ENCODE measurements at regions not wholly inside any gene's neighbourhood (a gene's known extent, or its start where the extent isn't known, plus 50 kb on each side); places are given as distances from the start of the nearest gene placed in this dataset.

DNA sequence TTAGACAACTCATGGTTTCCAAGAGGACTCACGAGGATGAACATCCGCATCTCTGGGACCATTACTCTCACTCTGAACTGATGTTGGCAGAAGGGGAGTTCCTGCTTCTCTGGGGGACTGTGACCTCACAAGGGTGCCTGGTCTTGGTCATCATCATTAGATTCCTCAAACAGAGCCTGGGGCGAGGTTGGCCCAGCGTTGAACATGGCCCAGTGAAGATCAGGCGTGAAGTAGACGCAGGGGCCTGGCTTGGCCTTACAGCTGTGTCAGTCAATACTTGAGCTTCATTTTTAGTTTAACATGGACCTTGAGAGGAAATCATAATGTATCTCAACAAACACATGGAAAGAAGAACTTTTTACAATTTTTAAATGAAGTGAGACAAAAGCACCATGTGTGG lies 617.1 kb downstream of the BRD1 start:
- H3K79me2 ChIP-seq (ENCODE audit: insufficient read depth, low read length): no peaks in the 10 kb centered on the region
- DNase-seq (ENCODE audit: low read depth, low spot score) (no peak), ATAC-seq (no peak)
- no peak overlapping the region for H3K4me2 ChIP-seq (ENCODE audit: low read length)
- H3K9ac ChIP-seq (ENCODE audit: low read length): no peak overlapping the region
- H3K4me3 ChIP-seq (replicated peaks in 1 of 2; ENCODE audit: low read depth in 1 of 2, low read length in 2 of 2): no peak overlapping the region
- peaks cover 20% of the 10 kb centered on the region; the same call in 1 of the 2 replicates for H3K27me3 ChIP-seq (ENCODE audit: insufficient read depth, low read length)
- BruUV-seq (replicated peaks): no TSS peak
- H3K9me2 ChIP-seq (ENCODE audit: insufficient read depth): no peaks in the 10 kb centered on the region
- intact Hi-C loops (cut with micrococcal nuclease): no loop called here
- no peak for TF ChIP-seq CBX3 (IDR thresholded peaks at IDR 0.05; ENCODE audit: low read depth)
- TF ChIP-seq YY1 (IDR thresholded peaks at IDR 0.05; ENCODE audit: extremely low read depth, insufficient replicate concordance, low read depth, low read length): no peak
- TF ChIP-seq EZH2phosphoT487 (IDR thresholded peaks at IDR 0.05; ENCODE audit: borderline replicate concordance): no peak
- no peak for TF ChIP-seq JUND (IDR thresholded peaks at IDR 0.05)
- no peak for TF ChIP-seq FOSL1 (IDR thresholded peaks at IDR 0.05; ENCODE audit: low read depth)
- TF ChIP-seq, protein P1, sequence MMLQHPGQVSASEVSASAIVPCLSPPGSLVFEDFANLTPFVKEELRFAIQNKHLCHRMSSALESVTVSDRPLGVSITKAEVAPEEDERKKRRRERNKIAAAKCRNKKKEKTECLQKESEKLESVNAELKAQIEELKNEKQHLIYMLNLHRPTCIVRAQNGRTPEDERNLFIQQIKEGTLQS (IDR thresholded peaks at IDR 0.05): no peak
- TF ChIP-seq POLR2AphosphoS5 (IDR thresholded peaks at IDR 0.05; ENCODE audit: low read depth, low read length): no peak
- no peak for TF ChIP-seq SP1 (IDR thresholded peaks at IDR 0.05; ENCODE audit: low read depth)
- no peak for TF ChIP-seq ZFX (IDR thresholded peaks at IDR 0.05)
- TF ChIP-seq, protein P2, sequence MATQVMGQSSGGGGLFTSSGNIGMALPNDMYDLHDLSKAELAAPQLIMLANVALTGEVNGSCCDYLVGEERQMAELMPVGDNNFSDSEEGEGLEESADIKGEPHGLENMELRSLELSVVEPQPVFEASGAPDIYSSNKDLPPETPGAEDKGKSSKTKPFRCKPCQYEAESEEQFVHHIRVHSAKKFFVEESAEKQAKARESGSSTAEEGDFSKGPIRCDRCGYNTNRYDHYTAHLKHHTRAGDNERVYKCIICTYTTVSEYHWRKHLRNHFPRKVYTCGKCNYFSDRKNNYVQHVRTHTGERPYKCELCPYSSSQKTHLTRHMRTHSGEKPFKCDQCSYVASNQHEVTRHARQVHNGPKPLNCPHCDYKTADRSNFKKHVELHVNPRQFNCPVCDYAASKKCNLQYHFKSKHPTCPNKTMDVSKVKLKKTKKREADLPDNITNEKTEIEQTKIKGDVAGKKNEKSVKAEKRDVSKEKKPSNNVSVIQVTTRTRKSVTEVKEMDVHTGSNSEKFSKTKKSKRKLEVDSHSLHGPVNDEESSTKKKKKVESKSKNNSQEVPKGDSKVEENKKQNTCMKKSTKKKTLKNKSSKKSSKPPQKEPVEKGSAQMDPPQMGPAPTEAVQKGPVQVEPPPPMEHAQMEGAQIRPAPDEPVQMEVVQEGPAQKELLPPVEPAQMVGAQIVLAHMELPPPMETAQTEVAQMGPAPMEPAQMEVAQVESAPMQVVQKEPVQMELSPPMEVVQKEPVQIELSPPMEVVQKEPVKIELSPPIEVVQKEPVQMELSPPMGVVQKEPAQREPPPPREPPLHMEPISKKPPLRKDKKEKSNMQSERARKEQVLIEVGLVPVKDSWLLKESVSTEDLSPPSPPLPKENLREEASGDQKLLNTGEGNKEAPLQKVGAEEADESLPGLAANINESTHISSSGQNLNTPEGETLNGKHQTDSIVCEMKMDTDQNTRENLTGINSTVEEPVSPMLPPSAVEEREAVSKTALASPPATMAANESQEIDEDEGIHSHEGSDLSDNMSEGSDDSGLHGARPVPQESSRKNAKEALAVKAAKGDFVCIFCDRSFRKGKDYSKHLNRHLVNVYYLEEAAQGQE (IDR thresholded peaks at IDR 0.05; ENCODE audit: low read depth): no peak
- TF ChIP-seq EGR1 (IDR thresholded peaks at IDR 0.05; ENCODE audit: low read depth): no peak
- no peak for TF ChIP-seq ELF1 (IDR thresholded peaks at IDR 0.05; ENCODE audit: borderline replicate concordance, low read depth)
- TF ChIP-seq EZH2 (IDR thresholded peaks at IDR 0.05): no peak
- no peak for TF ChIP-seq POLR2A (IDR thresholded peaks at IDR 0.05; ENCODE audit: borderline replicate concordance, extremely low read depth, insufficient read depth, insufficient read length)
- TF ChIP-seq, protein P3, sequence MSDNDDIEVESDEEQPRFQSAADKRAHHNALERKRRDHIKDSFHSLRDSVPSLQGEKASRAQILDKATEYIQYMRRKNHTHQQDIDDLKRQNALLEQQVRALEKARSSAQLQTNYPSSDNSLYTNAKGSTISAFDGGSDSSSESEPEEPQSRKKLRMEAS (IDR thresholded peaks at IDR 0.05): no peak
- no peak for TF ChIP-seq CEBPB (IDR thresholded peaks at IDR 0.05; ENCODE audit: low read depth)
- TF ChIP-seq, protein P4, sequence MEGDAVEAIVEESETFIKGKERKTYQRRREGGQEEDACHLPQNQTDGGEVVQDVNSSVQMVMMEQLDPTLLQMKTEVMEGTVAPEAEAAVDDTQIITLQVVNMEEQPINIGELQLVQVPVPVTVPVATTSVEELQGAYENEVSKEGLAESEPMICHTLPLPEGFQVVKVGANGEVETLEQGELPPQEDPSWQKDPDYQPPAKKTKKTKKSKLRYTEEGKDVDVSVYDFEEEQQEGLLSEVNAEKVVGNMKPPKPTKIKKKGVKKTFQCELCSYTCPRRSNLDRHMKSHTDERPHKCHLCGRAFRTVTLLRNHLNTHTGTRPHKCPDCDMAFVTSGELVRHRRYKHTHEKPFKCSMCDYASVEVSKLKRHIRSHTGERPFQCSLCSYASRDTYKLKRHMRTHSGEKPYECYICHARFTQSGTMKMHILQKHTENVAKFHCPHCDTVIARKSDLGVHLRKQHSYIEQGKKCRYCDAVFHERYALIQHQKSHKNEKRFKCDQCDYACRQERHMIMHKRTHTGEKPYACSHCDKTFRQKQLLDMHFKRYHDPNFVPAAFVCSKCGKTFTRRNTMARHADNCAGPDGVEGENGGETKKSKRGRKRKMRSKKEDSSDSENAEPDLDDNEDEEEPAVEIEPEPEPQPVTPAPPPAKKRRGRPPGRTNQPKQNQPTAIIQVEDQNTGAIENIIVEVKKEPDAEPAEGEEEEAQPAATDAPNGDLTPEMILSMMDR (IDR thresholded peaks at IDR 0.05 in 2 of 3, conservative IDR thresholded peaks at IDR 0.05 in 1 of 3; ENCODE audit: borderline replicate concordance in 1 of 3, insufficient read depth in 1 of 3, low read depth in 2 of 3, low read length in 2 of 3): no peak
- TF ChIP-seq SRF (IDR thresholded peaks at IDR 0.05; ENCODE audit: low read depth): no peak
- TF ChIP-seq, protein P5, sequence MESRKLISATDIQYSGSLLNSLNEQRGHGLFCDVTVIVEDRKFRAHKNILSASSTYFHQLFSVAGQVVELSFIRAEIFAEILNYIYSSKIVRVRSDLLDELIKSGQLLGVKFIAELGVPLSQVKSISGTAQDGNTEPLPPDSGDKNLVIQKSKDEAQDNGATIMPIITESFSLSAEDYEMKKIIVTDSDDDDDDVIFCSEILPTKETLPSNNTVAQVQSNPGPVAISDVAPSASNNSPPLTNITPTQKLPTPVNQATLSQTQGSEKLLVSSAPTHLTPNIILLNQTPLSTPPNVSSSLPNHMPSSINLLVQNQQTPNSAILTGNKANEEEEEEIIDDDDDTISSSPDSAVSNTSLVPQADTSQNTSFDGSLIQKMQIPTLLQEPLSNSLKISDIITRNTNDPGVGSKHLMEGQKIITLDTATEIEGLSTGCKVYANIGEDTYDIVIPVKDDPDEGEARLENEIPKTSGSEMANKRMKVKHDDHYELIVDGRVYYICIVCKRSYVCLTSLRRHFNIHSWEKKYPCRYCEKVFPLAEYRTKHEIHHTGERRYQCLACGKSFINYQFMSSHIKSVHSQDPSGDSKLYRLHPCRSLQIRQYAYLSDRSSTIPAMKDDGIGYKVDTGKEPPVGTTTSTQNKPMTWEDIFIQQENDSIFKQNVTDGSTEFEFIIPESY (IDR thresholded peaks at IDR 0.05; ENCODE audit: extremely low read depth, insufficient replicate concordance, low read length): no peak
- TF ChIP-seq ZNF274 (IDR thresholded peaks at IDR 0.05; ENCODE audit: low read depth, low read length): no peak
- no peak overlapping the region for H2AFZ ChIP-seq (ENCODE audit: low read depth, low read length, poor library complexity, severe bottlenecking)
- H3K9me3 ChIP-seq (ENCODE audit: control insufficient read depth in 1 of 2, insufficient read depth in 1 of 2, low read depth in 1 of 2, low read length in 2 of 2): no peaks in the 10 kb centered on the region
- ChIA-PET RAD21 (ENCODE audit: low non-redundant PET in 1 of 2, low total read pairs in 2 of 2, uncharacterized antibody in 2 of 2, unreplicated experiment in 2 of 2) (no interaction called here), CTCF (no interaction called here), POLR2A (no interaction called here)
- no peaks in the 10 kb centered on the region for H3K36me3 ChIP-seq (ENCODE audit: control insufficient read depth in 1 of 2, insufficient read depth in 2 of 2, low read length in 2 of 2)
- no peak overlapping the region for H3K27ac ChIP-seq (ENCODE audit: low read depth, low read length)
- no peaks in the 10 kb centered on the region for H3K4me1 ChIP-seq (ENCODE audit: control insufficient read depth in 1 of 2, insufficient read depth in 2 of 2, low read length in 2 of 2)
- H4K20me1 ChIP-seq (ENCODE audit: insufficient read depth): no peaks in the 10 kb centered on the region
